H1 (cell line): ENCODE measurements at regions not wholly inside any gene's neighbourhood (a gene's known extent, or its start where the extent isn't known, plus 50 kb on each side); places are given as distances from the start of the nearest gene placed in this dataset.

Experiments used
- CHD1 ChIP-seq: IDR thresholded peaks from 2 replicates; pipeline ENCODE4 v1.6.1; 2012; ENCODE audit warnings: low read depth, low read length, improper control_type of control experiment
- CTCF ChIP-seq, 3 experiments: IDR thresholded peaks; 1 replicate in 2 of 3; 2 replicates in 1 of 3; pipeline versions ENCODE4 v1.5.1 to v1.6.1; 2011; ENCODE audit warnings: low read length in 3 of 3, mild to moderate bottlenecking in 3 of 3, inconsistent platforms in 2 of 3, low read depth in 1 of 3, moderate library complexity in 1 of 3; ENCODE audit not compliant: insufficient read depth in 1 of 3; ENCODE audit errors: control extremely low read depth in 1 of 3
- EGR1 ChIP-seq: IDR thresholded peaks from 2 replicates; pipeline ENCODE4 v1.6.1; 2011; ENCODE audit warnings: low read depth, low read length, borderline replicate concordance
- EP300 ChIP-seq, 2 experiments: IDR thresholded peaks; 1 replicate in 1 of 2; 2 replicates in 1 of 2; pipeline ENCODE4 v1.6.1; 2011 to 2012; ENCODE audit warnings: low read depth in 2 of 2, low read length in 2 of 2, mild to moderate bottlenecking in 2 of 2, borderline replicate concordance in 1 of 2, inconsistent platforms in 1 of 2, moderate library complexity in 1 of 2

DNA sequence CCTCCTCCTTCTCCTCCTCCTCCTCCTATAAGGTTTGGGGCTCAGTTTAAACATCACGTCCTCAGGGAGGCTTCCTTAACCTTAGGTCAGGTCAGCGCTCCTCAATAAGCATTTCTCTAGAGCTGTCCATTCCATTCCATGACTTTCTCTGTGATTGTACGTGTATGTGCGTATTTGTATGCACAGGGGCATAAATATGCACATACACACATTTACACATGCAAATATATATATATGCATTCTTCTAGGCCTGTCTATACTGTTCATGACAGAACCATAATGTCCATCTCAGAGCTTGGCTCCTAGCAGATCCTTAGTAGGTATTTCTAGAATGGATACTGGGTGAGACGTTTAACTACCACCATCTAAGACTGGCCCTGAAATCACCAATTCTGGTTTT lies 258.6 kb downstream of the STIM2 start:
- TF ChIP-seq CHD1: no peak
- no peak for TF ChIP-seq CTCF (IDR thresholded peaks at IDR 0.05; ENCODE audit: control extremely low read depth in 1 of 3, insufficient read depth in 1 of 3, low read depth in 1 of 3, low read length in 3 of 3)
- TF ChIP-seq EP300 (IDR thresholded peaks at IDR 0.05; ENCODE audit: borderline replicate concordance in 1 of 2, low read depth in 2 of 2, low read length in 2 of 2): no peak
- TF ChIP-seq EGR1: no peak
